SK-N-MC (cell line): ENCODE measurements at regions not wholly inside any gene's neighbourhood (a gene's known extent, or its start where the extent isn't known, plus 50 kb on each side); places are given as distances from the start of the nearest gene placed in this dataset.

Experiments used
- DNase-seq: peaks from one replicate; pipeline ENCODE4 v3.0.0-alpha.2; 2011; ENCODE audit warnings: low read depth, low spot score
- H3K27ac ChIP-seq: fragments of 200-600 bp; sonication (generic); 2 replicates; pipeline ENCODE4 v1.5.1; 2016; ENCODE audit warnings: mixed run types
- H3K36me3 ChIP-seq: fragments of 200-600 bp; sonication (generic); 2 replicates; pipeline ENCODE4 v1.6.1; 2017; ENCODE audit warnings: antibody characterized with exemption, low read length, mixed read lengths; ENCODE audit not compliant: insufficient read depth
- H3K4me3 ChIP-seq: fragments of 200-600 bp; sonication (generic); 2 replicates; pipeline ENCODE4 v1.5.1; 2016
- H3K9ac ChIP-seq: fragments of 200-600 bp; sonication (generic); 2 replicates; pipeline ENCODE4 v1.8.0; 2017; ENCODE audit warnings: mixed run types, mixed read lengths; ENCODE audit not compliant: insufficient read length
- H3K9me3 ChIP-seq: fragments of 200-600 bp; sonication (generic); 2 replicates; pipeline ENCODE4 v1.6.1; 2017; ENCODE audit warnings: low read depth, mild to moderate bottlenecking, antibody characterized with exemption, low read length, moderate library complexity, mixed read lengths
- EZH2 ChIP-seq: fragments of 200-600 bp; sonication (generic); IDR thresholded peaks from one replicate; pipeline ENCODE4 v1.6.1; 2017; ENCODE audit warnings: antibody characterized with exemption
- FOXP2 ChIP-seq: optimal IDR thresholded peaks from 2 replicates; pipeline ENCODE3; 2011; ENCODE audit warnings: mild to moderate bottlenecking, moderate library complexity; ENCODE audit not compliant: insufficient read depth; ENCODE audit errors: extremely low read length, control extremely low read depth
- POLR2AphosphoS5 ChIP-seq: IDR thresholded peaks from 2 replicates; pipeline ENCODE4 v1.6.1; 2012; ENCODE audit warnings: mild to moderate bottlenecking, low read depth, low read length, borderline replicate concordance

DNA sequence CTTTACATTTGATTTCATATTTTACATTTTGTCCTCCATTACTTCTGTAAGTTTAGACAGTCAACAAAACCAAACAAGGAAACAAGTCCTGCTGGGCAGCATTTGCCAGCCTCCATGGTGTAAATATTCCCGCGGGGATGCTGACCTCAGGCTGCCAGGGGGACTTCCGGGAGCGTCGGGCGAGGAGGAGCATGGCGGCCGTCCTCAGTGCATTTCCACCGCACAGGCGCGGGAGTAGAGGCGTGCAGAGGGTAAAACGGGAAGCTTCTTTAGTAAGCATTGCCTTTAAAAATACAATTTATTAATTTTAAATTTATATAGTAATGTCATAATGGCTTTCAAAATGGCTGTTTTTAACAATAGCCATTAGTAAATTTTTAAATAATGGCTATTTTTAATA, 385.3 kb upstream of the IRX4 start:
- no peak for DNase-seq
- Histone ChIP-seq H3K36me3 (no peaks in the 10 kb centered on the region), H3K9ac (no peak overlapping the region), H3K4me3 (no peak overlapping the region), H3K27ac (no peak overlapping the region), H3K9me3 (no peaks in the 10 kb centered on the region)
- TF ChIP-seq POLR2AphosphoS5 (no peak), FOXP2 (no peak), EZH2 (no peak)

DNA sequence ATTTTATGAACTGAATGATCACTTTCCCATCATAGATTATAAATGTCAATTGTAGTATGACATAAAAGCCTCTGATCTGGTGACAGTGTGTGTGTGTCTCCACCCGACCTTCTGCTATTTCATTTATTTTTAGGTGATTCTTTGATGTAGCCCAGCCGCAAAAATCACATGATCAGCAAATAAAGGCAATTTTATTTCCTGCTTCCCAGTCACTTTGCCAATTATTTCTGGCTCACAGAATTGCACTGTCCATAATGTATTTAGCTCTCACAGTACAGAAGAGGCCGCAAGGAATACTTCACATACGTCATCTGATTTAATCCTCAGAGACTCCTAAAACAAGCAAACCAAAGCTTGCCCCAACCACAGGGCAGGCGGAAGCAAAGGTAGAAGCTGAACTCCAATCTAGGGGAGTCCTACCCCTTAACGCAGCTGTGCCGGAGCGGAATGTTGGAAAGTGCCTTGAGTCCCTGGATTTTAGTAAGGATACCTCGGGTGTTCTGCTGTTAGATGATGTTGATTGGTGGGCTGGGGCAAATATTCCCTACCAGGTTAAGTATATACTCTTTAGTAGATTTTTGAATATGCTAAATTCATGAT, 384.0 kb upstream of the IRX4 start:
- no peak for DNase-seq
- no peaks in the 10 kb centered on the region for H3K36me3 ChIP-seq
- no peak overlapping the region for H3K9ac ChIP-seq
- H3K4me3 ChIP-seq, result no peak overlapping the region
- TF ChIP-seq FOXP2, result no peak
- no peak for TF ChIP-seq EZH2
- no peak for TF ChIP-seq POLR2AphosphoS5
- H3K27ac ChIP-seq, result no peak overlapping the region
- H3K9me3 ChIP-seq, result no peaks in the 10 kb centered on the region

DNA sequence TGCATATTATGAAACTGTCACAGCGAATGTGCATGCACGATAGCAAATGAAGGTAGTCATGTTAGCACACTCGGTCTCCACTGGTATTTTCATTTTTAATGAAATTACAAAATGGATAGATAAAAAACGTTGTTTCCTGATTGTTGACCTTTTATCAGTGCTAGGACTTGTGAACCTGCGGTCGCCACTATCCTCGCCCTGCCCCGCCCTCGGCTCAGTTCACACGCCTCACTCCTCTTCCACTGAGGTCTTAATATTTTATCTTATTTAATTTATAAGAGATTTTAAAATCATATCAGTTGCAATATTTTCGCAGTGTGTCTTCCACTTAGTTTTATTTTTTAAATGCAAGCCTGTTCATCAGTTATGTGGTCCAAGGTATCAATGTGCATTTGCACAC, 382.6 kb upstream of the IRX4 start:
- Histone ChIP-seq H3K9ac (no peak overlapping the region), H3K36me3 (no peaks in the 10 kb centered on the region), H3K27ac (no peak overlapping the region), H3K9me3 (no peaks in the 10 kb centered on the region), H3K4me3 (no peak overlapping the region)
- no peak for DNase-seq
- no peak for TF ChIP-seq POLR2AphosphoS5

DNA sequence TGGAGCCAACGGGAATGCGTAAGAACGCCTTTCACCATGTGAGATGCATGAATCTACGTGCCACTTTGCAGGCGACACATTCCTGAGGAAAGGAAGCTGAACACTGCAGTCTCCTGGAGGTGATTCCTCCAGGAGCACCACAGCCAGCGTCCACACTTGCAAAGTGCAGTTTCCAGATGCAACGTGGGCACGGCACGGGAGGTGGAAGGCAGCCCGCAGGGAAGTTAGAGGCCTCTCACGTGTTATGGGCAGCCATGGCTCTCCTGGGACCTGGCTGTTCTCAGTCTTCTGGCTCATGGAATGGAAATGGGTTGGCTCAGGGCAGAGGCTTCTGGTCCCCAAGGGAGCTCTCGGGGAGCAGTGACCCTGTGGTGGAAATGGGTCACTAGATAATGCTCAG, 381.0 kb upstream of the IRX4 start:
- TF ChIP-seq POLR2AphosphoS5 (no peak), FOXP2 (no peak), EZH2 (no peak)

DNA sequence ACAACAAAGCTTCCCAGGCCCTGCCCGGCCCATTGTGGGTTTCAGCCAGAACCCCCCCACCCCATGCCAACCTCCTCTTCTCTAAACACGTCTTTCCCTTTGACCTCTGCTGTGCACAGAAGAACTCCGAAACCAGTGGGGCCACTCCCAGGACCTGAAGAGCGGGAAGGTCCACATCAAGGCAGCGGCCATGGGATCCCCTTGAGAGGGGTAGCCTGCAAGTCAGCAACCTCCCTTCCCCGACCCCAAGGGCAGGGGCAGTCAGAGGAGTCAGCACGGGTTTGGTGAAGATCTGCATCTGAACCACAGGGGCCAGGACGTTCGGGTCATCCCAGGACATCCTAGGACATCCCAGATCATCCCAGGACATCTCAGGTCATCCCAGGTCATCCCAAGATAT, 379.9 kb upstream of the IRX4 start:
- Histone ChIP-seq H3K27ac (no peak overlapping the region), H3K9me3 (no peaks in the 10 kb centered on the region), H3K9ac (no peak overlapping the region), H3K4me3 (no peak overlapping the region), H3K36me3 (no peaks in the 10 kb centered on the region)
- no peak for DNase-seq
- TF ChIP-seq POLR2AphosphoS5 (no peak), FOXP2 (no peak), EZH2 (no peak)

More for the DNA sequence above, 381.0 kb upstream of the IRX4 start:
- DNase-seq, result no peak
- no peak overlapping the region for H3K4me3 ChIP-seq
- H3K27ac ChIP-seq, result no peak overlapping the region
- no peaks in the 10 kb centered on the region for H3K9me3 ChIP-seq
- no peaks in the 10 kb centered on the region for H3K36me3 ChIP-seq
- H3K9ac ChIP-seq, result no peak overlapping the region

DNA sequence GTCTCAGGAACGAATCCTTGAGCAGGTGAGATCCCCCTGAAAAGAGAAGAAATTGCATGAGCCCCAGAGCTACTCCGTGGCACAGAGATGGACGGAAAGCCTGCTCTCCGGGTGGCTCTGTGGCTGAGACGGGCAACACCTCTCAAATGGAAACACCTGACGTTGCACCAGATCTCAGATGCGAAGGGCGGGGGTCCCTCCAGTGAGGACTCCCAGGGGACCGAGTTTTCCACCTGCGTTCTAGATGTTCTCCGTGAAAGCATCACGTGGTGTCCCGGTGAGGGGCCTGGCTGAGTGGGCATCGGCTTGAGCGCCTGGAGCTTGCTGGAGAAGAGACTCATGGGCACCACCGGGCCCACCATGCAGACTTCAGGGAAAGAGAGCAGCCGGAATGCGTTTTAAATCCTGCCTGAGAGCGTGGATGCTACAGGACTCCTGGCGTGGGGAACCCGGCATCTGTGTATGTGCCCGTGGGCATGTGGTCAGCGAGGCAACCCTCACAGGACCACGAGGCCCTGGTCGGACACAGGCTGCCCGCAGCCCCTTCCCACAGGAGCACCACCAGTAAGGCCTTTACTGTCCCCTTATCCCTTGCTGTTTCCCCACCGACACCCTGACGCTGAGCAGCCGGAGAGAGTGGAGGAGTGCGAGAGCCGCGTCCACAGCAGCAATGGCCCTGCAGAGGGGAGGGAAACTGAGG, 378.4 kb upstream of the IRX4 start:
- Histone ChIP-seq H3K9me3 (no peaks in the 10 kb centered on the region), H3K4me3 (no peak overlapping the region), H3K9ac (no peak overlapping the region), H3K27ac (no peak overlapping the region), H3K36me3 (no peaks in the 10 kb centered on the region)
- DNase-seq, result no peak
- TF ChIP-seq POLR2AphosphoS5, result no peak
- no peak for TF ChIP-seq EZH2
- no peak for TF ChIP-seq FOXP2

DNA sequence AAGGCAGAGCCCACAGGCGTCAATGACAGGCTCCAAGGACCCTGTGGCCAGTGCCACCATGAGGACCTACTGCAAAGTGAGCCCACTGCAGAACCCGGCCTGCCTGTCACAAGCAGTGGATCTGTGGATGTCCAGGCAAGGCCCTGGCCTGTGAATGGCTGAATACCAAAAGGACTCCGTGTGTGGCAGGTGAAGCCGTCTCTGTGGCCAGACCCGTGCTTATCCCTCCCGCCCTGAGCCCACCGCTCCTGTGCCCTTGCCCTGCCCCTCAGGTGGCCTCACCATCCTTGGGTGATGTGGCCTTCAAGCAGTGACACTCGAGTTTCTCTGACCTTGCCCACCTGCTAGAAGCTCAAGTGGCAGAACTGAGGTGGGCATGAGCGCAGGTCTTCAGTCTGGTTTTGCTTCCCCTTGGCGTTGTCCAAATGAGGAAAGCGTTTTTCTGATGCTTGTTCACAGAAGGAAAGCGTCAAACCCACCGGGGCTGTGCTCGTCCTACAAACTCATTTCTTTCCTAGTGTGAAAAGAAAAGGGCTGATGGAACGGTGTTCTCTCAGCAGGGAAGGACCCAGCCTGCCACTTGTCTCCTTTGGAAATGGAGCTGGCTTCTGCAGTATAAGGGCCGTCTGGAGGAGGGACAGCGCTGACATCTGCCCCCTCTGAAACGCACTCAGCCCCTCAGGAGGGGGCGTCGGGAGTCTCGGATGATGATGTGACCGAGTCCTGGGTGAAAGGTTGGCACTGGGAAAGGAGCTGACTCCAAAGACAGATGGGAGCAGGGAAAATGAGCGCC, 377.7 kb upstream of the IRX4 start:
- no peak for DNase-seq

DNA sequence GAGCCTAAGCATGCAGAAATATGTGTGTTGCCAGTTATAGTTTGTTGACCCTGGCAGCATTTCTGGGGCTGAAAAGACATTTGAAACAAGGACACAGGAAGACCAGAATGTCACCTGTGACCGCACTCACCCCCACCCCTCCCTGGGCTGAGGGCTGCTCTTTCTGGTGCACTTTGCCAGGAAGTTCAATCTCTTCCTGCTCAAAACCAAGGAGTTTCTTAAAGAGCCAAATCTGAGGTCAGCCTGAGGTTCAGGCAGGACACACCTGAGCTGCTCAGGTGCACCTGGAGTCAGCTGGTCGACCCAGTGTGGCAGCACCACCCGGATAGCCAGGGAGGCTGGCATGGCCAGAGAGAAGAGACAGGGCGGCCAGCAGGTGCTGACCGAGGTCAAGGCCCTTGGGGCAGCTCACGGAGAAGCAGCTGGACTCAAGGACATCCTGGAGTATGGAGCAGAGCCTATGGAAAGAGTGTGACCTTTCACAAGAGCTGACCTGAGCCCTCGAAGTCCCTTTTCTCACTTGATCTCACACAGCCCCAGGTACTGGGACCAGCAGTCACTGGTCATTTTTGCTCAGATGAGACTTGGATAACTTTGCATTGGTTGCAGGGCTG, 376.9 kb upstream of the IRX4 start:
- no peak overlapping the region for H3K27ac ChIP-seq
- H3K36me3 ChIP-seq, result no peaks in the 10 kb centered on the region
- DNase-seq, result no peak
- H3K9ac ChIP-seq, result no peak overlapping the region
- H3K9me3 ChIP-seq, result no peaks in the 10 kb centered on the region
- TF ChIP-seq POLR2AphosphoS5 (no peak), FOXP2 (no peak), EZH2 (no peak)
- H3K4me3 ChIP-seq, result no peak overlapping the region

More for the DNA sequence above, 377.7 kb upstream of the IRX4 start:
- Histone ChIP-seq H3K27ac (no peak overlapping the region), H3K9ac (no peak overlapping the region), H3K9me3 (no peaks in the 10 kb centered on the region), H3K36me3 (no peaks in the 10 kb centered on the region), H3K4me3 (no peak overlapping the region)
- TF ChIP-seq POLR2AphosphoS5, result no peak
- TF ChIP-seq EZH2, result no peak
- no peak for TF ChIP-seq FOXP2
